B cell (primary cell): ENCODE measurements at regions not wholly inside any gene's neighbourhood (a gene's known extent, or its start where the extent isn't known, plus 50 kb on each side); places are given as distances from the start of the nearest gene placed in this dataset.

Experiments used
- ATAC-seq: fragments of 200-7000 bp; cut with Tn5 transposase; one replicate; pipeline ENCODE4 v1.10.0; 2021; ENCODE audit warnings: low read depth, mild to moderate bottlenecking, moderate number of reproducible peaks, moderate library complexity
- CTCF ChIA-PET: fragments of 350-600 bp; sonication (Branson Sonifier 250); formaldehyde crosslinking; loops from one replicate; lab custom pipeline; 2021; ENCODE audit warnings: antibody characterized with exemption, inconsistent platforms; lab: Charles Lee
- POLR2A ChIA-PET: fragments of 350-600 bp; sonication (Branson Sonifier 250); formaldehyde crosslinking; loops from one replicate; lab custom pipeline; 2021; ENCODE audit warnings: antibody characterized with exemption; lab: Charles Lee
- DNase-seq: peaks from one replicate; pipeline ENCODE4 v3.0.0; 2013
- H2AFZ ChIP-seq: 2 replicates; pipeline ENCODE4 v1.6.1; 2012; ENCODE audit warnings: mild to moderate bottlenecking, low read depth, low read length; ENCODE audit not compliant: insufficient read depth, poor library complexity, severe bottlenecking
- H3K27ac ChIP-seq, 2 donors: 1 replicate in 1 of 2; 2 replicates in 1 of 2; pipeline ENCODE4 v1.5.1; 2012 to 2013; ENCODE audit warnings: low read length in 2 of 2, mild to moderate bottlenecking in 2 of 2, moderate library complexity in 1 of 2
- H3K27me3 ChIP-seq, 4 experiments: fragments of 200-600 bp in 1 of 4; sonication (generic) in 1 of 4; replicated peaks in 1 of 4; 1 replicate in 2 of 4; 2 replicates in 2 of 4; pipeline versions ENCODE4 v1.6.1 to v1.7.0; 2013 to 2016; ENCODE audit warnings: low read length in 3 of 4, mild to moderate bottlenecking in 2 of 4, mixed read lengths in 1 of 4, moderate library complexity in 1 of 4; ENCODE audit not compliant: insufficient read depth in 4 of 4, control insufficient read depth in 3 of 4; ENCODE audit errors: control extremely low read depth in 1 of 4
- H3K36me3 ChIP-seq, 2 experiments: replicated peaks in 1 of 2; 1 replicate in 1 of 2; 2 replicates in 1 of 2; pipeline versions ENCODE4 v1.6.1 to v1.7.1; 2013; ENCODE audit warnings: low read length in 1 of 2; ENCODE audit not compliant: insufficient read depth in 2 of 2, control insufficient read depth in 1 of 2; ENCODE audit errors: control extremely low read depth in 1 of 2, extremely low read depth in 1 of 2
- H3K4me1 ChIP-seq, 2 donors: fragments of 200-600 bp in 1 of 2; sonication (generic) in 1 of 2; 1 replicate in 1 of 2; 2 replicates in 1 of 2; pipeline versions ENCODE4 v1.5.1 to v1.6.1; 2013 to 2017; ENCODE audit warnings: low read length in 2 of 2; ENCODE audit not compliant: control insufficient read depth in 2 of 2, insufficient read depth in 2 of 2
- H3K4me2 ChIP-seq: replicated peaks from 2 replicates; pipeline ENCODE3; 2012; ENCODE audit warnings: mild to moderate bottlenecking, low read depth, low read length; ENCODE audit not compliant: poor library complexity, severe bottlenecking
- H3K4me3 ChIP-seq, 5 experiments: fragments of 200-600 bp in 1 of 5; sonication (generic) in 1 of 5; 1 replicate in 3 of 5; 2 replicates in 2 of 5; pipeline versions ENCODE4 v1.5.1 to v1.7.0; 2011 to 2016; ENCODE audit warnings: low read length in 4 of 5, mild to moderate bottlenecking in 4 of 5, low read depth in 2 of 5, control low read depth in 1 of 5, moderate library complexity in 1 of 5; ENCODE audit not compliant: insufficient read depth in 1 of 5; ENCODE audit errors: control extremely low read depth in 1 of 5, extremely low read depth in 1 of 5
- H3K79me2 ChIP-seq: fragments of 200-600 bp; sonication (generic); one replicate; pipeline ENCODE4 v1.6.0; 2016; ENCODE audit warnings: low read length; ENCODE audit not compliant: control insufficient read depth, insufficient read depth
- H3K9ac ChIP-seq: fragments of 200-600 bp; sonication (generic); 2 replicates; pipeline ENCODE4 v1.6.1; 2017; ENCODE audit warnings: mild to moderate bottlenecking, low read length, moderate library complexity
- H3K9me3 ChIP-seq, 3 donors: one replicate each; pipeline versions ENCODE4 v1.6.1 to v1.7.1; 2013; ENCODE audit warnings: low read length in 2 of 3; ENCODE audit not compliant: control insufficient read depth in 2 of 3, insufficient read depth in 1 of 3; ENCODE audit errors: control extremely low read depth in 1 of 3
- H4K20me1 ChIP-seq: 2 replicates; pipeline ENCODE4 v1.6.0; 2012; ENCODE audit warnings: mild to moderate bottlenecking, low read length; ENCODE audit not compliant: insufficient read depth, control insufficient read depth, poor library complexity, severe bottlenecking
- H3K27ac Mint-ChIP-seq: one replicate; pipeline ENCODE4 v1.8.0; 2021; ENCODE audit warnings: mixed read lengths
- H3K27me3 Mint-ChIP-seq: one replicate; pipeline ENCODE4 v1.8.0; 2021; ENCODE audit warnings: mixed read lengths
- H3K4me1 Mint-ChIP-seq: one replicate; pipeline ENCODE4 v1.8.0; 2021; ENCODE audit warnings: mixed read lengths
- H3K4me3 Mint-ChIP-seq: one replicate; pipeline ENCODE4 v1.8.0; 2021; ENCODE audit warnings: mixed read lengths
- H3K9me3 Mint-ChIP-seq: one replicate; pipeline ENCODE4 v1.8.0; 2022; ENCODE audit warnings: mixed read lengths; ENCODE audit not compliant: insufficient read depth
- CTCF ChIP-seq: fragments of 200-600 bp; IDR thresholded peaks from one replicate; pipeline ENCODE4 v1.8.0; 2022; ENCODE audit warnings: antibody characterized with exemption, mild to moderate bottlenecking
- EZH2 ChIP-seq: IDR thresholded peaks from 2 replicates; pipeline ENCODE4 v1.6.1; 2012; ENCODE audit warnings: borderline replicate concordance, low read depth, mild to moderate bottlenecking, moderate library complexity, low read length; ENCODE audit not compliant: insufficient read depth, poor library complexity, severe bottlenecking
- WGBS: methylation state at CpG from one replicate; pipeline ENCODE4 v1.1.5; 2013; ENCODE audit warnings: missing lambda C conversion rate; ENCODE audit not compliant: insufficient coverage; 5-methylcytosine and 5-hydroxymethylcytosine counted together
- intact Hi-C: fragments of 100-400 bp; cut with micrococcal nuclease; formaldehyde crosslinking; loops from one replicate; pipeline ENCODE4 v1.10.0; 2022

GRCh38 chr1:178036090-178036489 lies 57.8 kb upstream of the RASAL2 start:
- POLR2A ChIA-PET = no interaction called here
- TF ChIP-seq CTCF (no peak), EZH2 (no peak)
- no peaks in the 10 kb centered on the region for H3K4me1 ChIP-seq
- no peak overlapping the region for H3K9ac ChIP-seq
- H3K9me3 ChIP-seq = peaks cover 0 to 13% (median 0%) of the 10 kb centered on the region in 3 donors
- Mint-ChIP-seq H3K9me3 (no peaks in the 10 kb centered on the region), H3K27me3 (peaks cover 34% of the 10 kb centered on the region), H3K27ac (no peak overlapping the region), H3K4me1 (peaks cover 2% of the 10 kb centered on the region), H3K4me3 (no peak overlapping the region)
- ATAC-seq (no peak), DNase-seq (no peak)
- H2AFZ ChIP-seq = no peak overlapping the region
- WGBS = 97% methylated on average over 10 of the region's 10 CpGs
- H3K4me3 ChIP-seq = no peak overlapping the region
- CTCF ChIA-PET = no interaction called here
- no peak overlapping the region for H3K4me2 ChIP-seq
- intact Hi-C loops = no loop called here
- H4K20me1 ChIP-seq = no peaks in the 10 kb centered on the region
- H3K79me2 ChIP-seq = no peaks in the 10 kb centered on the region
- H3K27ac ChIP-seq = no peak overlapping the region
- peaks cover 0 to 23% (median 4%) of the 10 kb centered on the region in 4 experiments for H3K27me3 ChIP-seq
- H3K36me3 ChIP-seq = no peaks in the 10 kb centered on the region

GRCh38 chr1:178037510-178038253 lies 56.2 kb upstream of the RASAL2 start:
- POLR2A ChIA-PET = no interaction called here
- no peak for DNase-seq
- H2AFZ ChIP-seq = no peak overlapping the region
- H3K9me3 ChIP-seq = peaks cover 0 to 13% (median 0%) of the 10 kb centered on the region in 3 donors
- no peak for ATAC-seq
- no peaks in the 10 kb centered on the region for H3K9me3 Mint-ChIP-seq
- intact Hi-C loops = no loop called here
- WGBS = 7% methylated on average over 56 of the region's 58 CpGs
- H3K27me3 Mint-ChIP-seq = peaks cover 42% of the 10 kb centered on the region
- H3K27ac ChIP-seq = no peak overlapping the region
- no peak overlapping the region for H3K9ac ChIP-seq
- no peaks in the 10 kb centered on the region for H3K4me1 ChIP-seq
- CTCF ChIA-PET = no interaction called here
- H4K20me1 ChIP-seq = no peaks in the 10 kb centered on the region
- peaks cover 2% of the 10 kb centered on the region for H3K4me1 Mint-ChIP-seq
- TF ChIP-seq CTCF (no peak), EZH2 (no peak)
- H3K4me3 Mint-ChIP-seq = no peak overlapping the region
- no peaks in the 10 kb centered on the region for H3K36me3 ChIP-seq
- H3K4me2 ChIP-seq = peak overlapping the region; percentile 43
- peak overlapping the region in 1 of 5 experiments; percentile 7 for H3K4me3 ChIP-seq
- H3K27ac Mint-ChIP-seq = no peak overlapping the region
- H3K79me2 ChIP-seq = no peaks in the 10 kb centered on the region
- H3K27me3 ChIP-seq = peaks cover 0 to 23% (median 4%) of the 10 kb centered on the region in 4 experiments
